ENCODE measurements at regions not wholly inside any gene's neighbourhood (a gene's known extent, or its start where the extent isn't known, plus 50 kb on each side); places are given as distances from the start of the nearest gene placed in this dataset.

DNA sequence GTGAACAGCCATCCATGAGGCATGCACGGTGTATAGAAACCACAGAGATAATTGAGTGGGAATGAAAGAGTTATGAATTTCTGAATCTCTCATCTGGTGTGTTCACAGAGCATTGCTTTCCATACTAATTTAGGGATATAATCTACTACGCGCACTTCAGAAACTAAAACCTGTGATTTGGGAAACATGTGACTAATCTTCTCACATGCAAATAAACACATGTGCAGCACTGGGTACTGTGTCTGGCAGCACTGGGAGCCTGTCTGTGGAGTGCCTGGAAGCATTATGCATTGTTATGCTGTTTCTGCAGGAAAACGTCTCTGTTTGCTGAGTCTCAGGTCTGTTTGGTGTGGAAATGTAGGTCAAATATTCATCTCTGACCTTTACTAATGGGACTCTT lies 287.3 kb downstream of the CMPK2 start:
- no peaks in the 10 kb centered on the region for H3K9me1 ChIP-seq (ENCODE audit: control insufficient read depth, extremely low read depth, insufficient read depth, low read length)
- H3K4me2 ChIP-seq (ENCODE audit: control insufficient read depth, extremely low read depth, insufficient read depth, low read depth, low read length) = no peak overlapping the region
- H3K4me1 ChIP-seq (ENCODE audit: control insufficient read depth, extremely low read depth, insufficient read depth, low read length) = no peaks in the 10 kb centered on the region
- no peak for FAIRE-seq
- no peak overlapping the region for H3K27ac ChIP-seq (ENCODE audit: control insufficient read depth, insufficient read depth, low read length)
- H2AFZ ChIP-seq (ENCODE audit: control insufficient read depth, low read length) = no peak overlapping the region
- H3K9me3 ChIP-seq (ENCODE audit: control insufficient read depth, low read depth, low read length) = no peaks in the 10 kb centered on the region
- TF ChIP-seq, protein P1, sequence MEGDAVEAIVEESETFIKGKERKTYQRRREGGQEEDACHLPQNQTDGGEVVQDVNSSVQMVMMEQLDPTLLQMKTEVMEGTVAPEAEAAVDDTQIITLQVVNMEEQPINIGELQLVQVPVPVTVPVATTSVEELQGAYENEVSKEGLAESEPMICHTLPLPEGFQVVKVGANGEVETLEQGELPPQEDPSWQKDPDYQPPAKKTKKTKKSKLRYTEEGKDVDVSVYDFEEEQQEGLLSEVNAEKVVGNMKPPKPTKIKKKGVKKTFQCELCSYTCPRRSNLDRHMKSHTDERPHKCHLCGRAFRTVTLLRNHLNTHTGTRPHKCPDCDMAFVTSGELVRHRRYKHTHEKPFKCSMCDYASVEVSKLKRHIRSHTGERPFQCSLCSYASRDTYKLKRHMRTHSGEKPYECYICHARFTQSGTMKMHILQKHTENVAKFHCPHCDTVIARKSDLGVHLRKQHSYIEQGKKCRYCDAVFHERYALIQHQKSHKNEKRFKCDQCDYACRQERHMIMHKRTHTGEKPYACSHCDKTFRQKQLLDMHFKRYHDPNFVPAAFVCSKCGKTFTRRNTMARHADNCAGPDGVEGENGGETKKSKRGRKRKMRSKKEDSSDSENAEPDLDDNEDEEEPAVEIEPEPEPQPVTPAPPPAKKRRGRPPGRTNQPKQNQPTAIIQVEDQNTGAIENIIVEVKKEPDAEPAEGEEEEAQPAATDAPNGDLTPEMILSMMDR (optimal IDR thresholded peaks at IDR 0.05 in 1 of 3, IDR thresholded peaks at IDR 0.05 in 1 of 3, conservative IDR thresholded peaks at IDR 0.05 in 1 of 3; ENCODE audit: extremely low read depth in 1 of 3, insufficient read depth in 2 of 3, low read length in 3 of 3) = no peak
- TF ChIP-seq EZH2 (IDR thresholded peaks at IDR 0.05; ENCODE audit: low read length) = no peak
- no peaks in the 10 kb centered on the region for H3K36me3 ChIP-seq (ENCODE audit: control insufficient read depth in 2 of 2, extremely low read depth in 1 of 2, insufficient read depth in 2 of 2, low read length in 2 of 2)
- no peak overlapping the region for H3K4me3 ChIP-seq (ENCODE audit: control insufficient read depth in 2 of 3, extremely low read depth in 1 of 3, insufficient read depth in 2 of 3, low read depth in 1 of 3, low read length in 3 of 3)
- H3K79me2 ChIP-seq (ENCODE audit: control insufficient read depth, insufficient read depth, low read length) = no peaks in the 10 kb centered on the region
- H3K27me3 ChIP-seq (ENCODE audit: control insufficient read depth, extremely low read depth, insufficient read depth, low read length) = no peaks in the 10 kb centered on the region
- no peaks in the 10 kb centered on the region for H4K20me1 ChIP-seq (ENCODE audit: control insufficient read depth, extremely low read depth, insufficient read depth, low read length)
- no peak for DNase-seq (ENCODE audit: low read depth, low spot score)
- dilution Hi-C loops (cut with MboI; ENCODE audit: extremely low pct_ligation_motif_present, low sequenced_read_pairs) = no loop called here
- H3K9ac ChIP-seq (ENCODE audit: control insufficient read depth, extremely low read depth, insufficient read depth, low read length) = no peak overlapping the region

DNA sequence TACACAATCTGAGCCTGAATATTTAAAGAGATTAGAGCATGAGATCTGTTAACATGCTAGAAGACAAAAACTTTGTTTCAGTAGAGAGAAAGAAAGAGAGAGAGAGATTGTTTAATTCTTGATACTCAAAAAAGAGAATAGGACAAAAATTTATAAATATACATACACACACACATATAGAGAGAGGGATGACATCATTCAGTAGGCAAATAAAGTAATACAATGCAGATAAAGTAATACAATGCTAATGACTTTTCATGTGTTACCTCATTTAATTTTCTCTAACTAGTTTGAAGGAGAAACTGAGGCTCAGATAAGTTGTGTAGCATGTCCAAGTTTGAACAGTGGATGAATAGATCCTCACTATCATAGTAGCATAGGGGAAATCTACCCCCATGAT lies 286.4 kb downstream of the CMPK2 start:
- Histone ChIP-seq H3K79me2 (ENCODE audit: control insufficient read depth, insufficient read depth, low read length) (no peaks in the 10 kb centered on the region), H3K9me3 (ENCODE audit: control insufficient read depth, low read depth, low read length) (no peaks in the 10 kb centered on the region), H3K27ac (ENCODE audit: control insufficient read depth, insufficient read depth, low read length) (no peak overlapping the region), H4K20me1 (ENCODE audit: control insufficient read depth, extremely low read depth, insufficient read depth, low read length) (no peaks in the 10 kb centered on the region), H3K4me1 (ENCODE audit: control insufficient read depth, extremely low read depth, insufficient read depth, low read length) (no peaks in the 10 kb centered on the region), H2AFZ (ENCODE audit: control insufficient read depth, low read length) (no peak overlapping the region), H3K9ac (ENCODE audit: control insufficient read depth, extremely low read depth, insufficient read depth, low read length) (no peak overlapping the region), H3K9me1 (ENCODE audit: control insufficient read depth, extremely low read depth, insufficient read depth, low read length) (no peaks in the 10 kb centered on the region), H3K36me3 (ENCODE audit: control insufficient read depth in 2 of 2, extremely low read depth in 1 of 2, insufficient read depth in 2 of 2, low read length in 2 of 2) (no peaks in the 10 kb centered on the region), H3K27me3 (ENCODE audit: control insufficient read depth, extremely low read depth, insufficient read depth, low read length) (no peaks in the 10 kb centered on the region), H3K4me3 (ENCODE audit: control insufficient read depth in 2 of 3, extremely low read depth in 1 of 3, insufficient read depth in 2 of 3, low read depth in 1 of 3, low read length in 3 of 3) (no peak overlapping the region), H3K4me2 (ENCODE audit: control insufficient read depth, extremely low read depth, insufficient read depth, low read depth, low read length) (no peak overlapping the region)
- DNase-seq (ENCODE audit: low read depth, low spot score) = no peak
- TF ChIP-seq EZH2 (IDR thresholded peaks at IDR 0.05; ENCODE audit: low read length) = no peak
- TF ChIP-seq, protein P1 (optimal IDR thresholded peaks at IDR 0.05 in 1 of 3, IDR thresholded peaks at IDR 0.05 in 1 of 3, conservative IDR thresholded peaks at IDR 0.05 in 1 of 3; ENCODE audit: extremely low read depth in 1 of 3, insufficient read depth in 2 of 3, low read length in 3 of 3) = no peak
- dilution Hi-C loops (cut with MboI; ENCODE audit: extremely low pct_ligation_motif_present, low sequenced_read_pairs) = no loop called here
- no peak for FAIRE-seq
